HFFc6 (cell line): ENCODE measurements at regions not wholly inside any gene's neighbourhood (a gene's known extent, or its start where the extent isn't known, plus 50 kb on each side); places are given as distances from the start of the nearest gene placed in this dataset.
"Not testable (repeated sequence)": the region's sequence is repeated elsewhere in the genome, so short reads cannot be mapped to it uniquely, and the experiment has no call there.

ENCODE experiments used
- DNase-seq: peaks from one replicate; pipeline ENCODE4 v3.0.0-alpha.2; 2018
- H3K27ac Mint-ChIP-seq: 2 replicates; pipeline ENCODE4 v1.8.0; 2020; ENCODE audit warnings: mild to moderate bottlenecking, mixed read lengths
- H3K27me3 Mint-ChIP-seq: 2 replicates; pipeline ENCODE4 v1.8.0; 2021; ENCODE audit warnings: mild to moderate bottlenecking, moderate library complexity, mixed read lengths; ENCODE audit not compliant: insufficient read depth
- H3K36me3 Mint-ChIP-seq: 2 replicates; pipeline ENCODE4 v1.8.0; 2021; ENCODE audit warnings: low read depth, mixed read lengths
- H3K4me1 Mint-ChIP-seq: 2 replicates; pipeline ENCODE4 v1.8.0; 2020; ENCODE audit warnings: low read depth, mixed read lengths
- H3K4me3 Mint-ChIP-seq: 2 replicates; pipeline ENCODE4 v1.8.0; 2020; ENCODE audit warnings: mild to moderate bottlenecking, moderate library complexity, mixed read lengths
- H3K9me3 Mint-ChIP-seq: 2 replicates; pipeline ENCODE4 v1.8.0; 2020; ENCODE audit warnings: mild to moderate bottlenecking, mixed read lengths
- CTCF ChIP-seq: fragments of 200-600 bp; sonication (generic); IDR thresholded peaks from 2 replicates; pipeline ENCODE4 v1.5.0; 2021; ENCODE audit warnings: antibody characterized with exemption, mild to moderate bottlenecking

DNA sequence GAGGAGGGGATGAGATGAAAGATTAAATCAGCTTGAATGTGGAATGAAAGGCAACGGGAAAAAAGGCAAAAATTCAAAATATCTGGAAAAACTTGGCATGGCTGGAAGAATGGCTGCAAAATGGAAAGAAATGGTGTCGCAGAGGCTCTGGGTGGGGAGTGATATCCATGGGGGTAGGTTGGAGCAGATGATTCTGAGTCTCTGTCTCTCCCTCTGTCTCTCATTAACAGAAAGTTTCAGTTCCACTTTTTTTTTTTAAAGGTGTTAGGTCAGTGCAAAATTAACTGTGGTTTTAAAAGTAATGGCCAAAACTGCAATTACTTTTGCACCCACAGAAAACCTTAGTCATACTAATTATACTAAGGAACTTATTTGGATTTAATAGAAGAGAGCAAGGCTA, 931.1 kb upstream of the USP9Y start:
- TF ChIP-seq CTCF = no peak
- no peaks in the 10 kb centered on the region for H3K36me3 Mint-ChIP-seq
- no peaks in the 10 kb centered on the region for H3K4me1 Mint-ChIP-seq
- H3K4me3 Mint-ChIP-seq = no peak overlapping the region
- H3K27ac Mint-ChIP-seq = no peak overlapping the region
- H3K9me3 Mint-ChIP-seq = no peaks in the 10 kb centered on the region; the same call in 1 of the 2 replicates
- H3K27me3 Mint-ChIP-seq = no peaks in the 10 kb centered on the region; the same call in 1 of the 2 replicates
- DNase-seq = no peak

DNA sequence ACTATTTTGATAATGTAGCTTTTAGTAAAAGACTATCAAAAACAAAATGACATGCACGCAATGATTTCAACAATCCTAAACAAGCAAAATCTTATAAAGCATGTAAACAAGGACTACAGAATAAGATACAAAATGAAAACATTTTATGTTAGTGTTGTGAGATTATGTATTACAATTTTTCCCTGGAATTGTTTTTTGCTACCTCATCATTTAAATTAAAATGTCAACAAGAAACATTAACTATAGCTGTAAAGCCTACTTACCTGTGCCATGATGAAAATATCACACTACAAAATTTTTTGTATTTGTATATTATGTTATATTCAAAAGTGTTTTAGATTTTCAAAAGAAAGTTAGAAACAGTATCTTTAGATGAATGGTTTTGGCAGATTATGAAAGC, 921.3 kb upstream of the USP9Y start:
- not testable (repeated sequence) for H3K27me3 Mint-ChIP-seq, H3K4me3 Mint-ChIP-seq, DNase-seq, H3K9me3 Mint-ChIP-seq, H3K36me3 Mint-ChIP-seq, H3K4me1 Mint-ChIP-seq, H3K27ac Mint-ChIP-seq

DNA sequence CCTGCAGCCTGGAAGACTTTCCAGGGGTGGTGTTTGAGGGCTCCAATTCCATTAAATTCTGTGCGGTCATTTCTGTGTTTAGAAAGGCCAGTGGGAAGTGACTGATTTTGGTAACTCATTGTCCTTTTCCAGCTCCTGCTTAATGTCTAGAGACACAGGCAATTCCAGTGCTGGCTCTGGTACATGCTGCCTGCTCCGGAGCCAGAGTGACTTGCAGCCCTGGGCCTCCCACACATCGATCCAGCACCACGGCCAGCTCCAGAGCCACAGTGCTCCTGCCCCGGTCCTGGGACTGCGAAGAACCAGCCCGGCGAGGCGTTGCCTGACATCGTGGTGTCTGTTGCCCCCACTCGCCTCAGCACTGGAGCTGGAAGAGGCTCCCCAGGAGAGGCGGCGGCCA, 912.0 kb upstream of the USP9Y start:
- not testable (repeated sequence) for H3K36me3 Mint-ChIP-seq, DNase-seq, H3K27me3 Mint-ChIP-seq, H3K4me3 Mint-ChIP-seq, H3K4me1 Mint-ChIP-seq, H3K27ac Mint-ChIP-seq, H3K9me3 Mint-ChIP-seq

DNA sequence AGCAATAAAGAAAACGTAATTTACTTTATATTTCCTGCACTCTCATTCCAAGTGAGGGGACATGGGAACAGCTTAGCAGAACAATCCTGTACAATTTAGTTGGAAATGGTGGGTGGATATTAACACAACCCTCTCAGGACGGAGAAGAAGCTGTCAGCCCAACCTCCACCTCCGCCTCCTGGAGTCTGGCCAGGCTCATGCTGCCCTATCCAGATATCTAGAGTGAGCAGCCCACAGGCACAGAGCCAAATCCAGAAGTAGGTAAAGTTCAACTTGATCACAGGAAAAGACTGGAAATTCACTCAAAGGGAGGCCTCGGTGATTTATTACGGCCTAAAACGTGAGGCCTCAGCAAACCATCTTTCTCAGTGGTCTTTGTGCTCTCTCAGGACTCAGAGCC, 877.3 kb upstream of the USP9Y start:
- H3K4me1 Mint-ChIP-seq, DNase-seq, H3K27ac Mint-ChIP-seq, H3K4me3 Mint-ChIP-seq, H3K9me3 Mint-ChIP-seq, H3K27me3 Mint-ChIP-seq, H3K36me3 Mint-ChIP-seq: not testable (repeated sequence)

DNA sequence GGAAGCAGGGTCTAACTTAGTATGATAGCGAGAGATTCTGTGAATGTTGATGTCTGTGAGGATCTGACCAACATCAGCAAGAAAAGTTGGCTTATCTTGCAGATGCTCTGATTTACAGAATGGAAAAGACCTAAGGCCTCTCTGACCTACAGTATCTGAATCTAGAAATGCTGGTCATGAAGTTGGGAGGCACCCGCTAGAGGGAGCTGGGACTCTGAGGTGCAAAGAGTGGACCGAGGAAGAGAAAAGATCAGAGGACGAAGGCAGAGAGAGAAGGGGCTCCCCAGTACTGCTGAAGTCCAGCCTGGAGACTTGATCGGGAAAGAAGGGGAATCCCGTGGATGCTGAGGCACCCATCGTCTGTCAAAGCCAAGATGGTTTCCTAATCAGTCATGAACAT, 866.8 kb upstream of the USP9Y start:
- H3K4me1 Mint-ChIP-seq, H3K36me3 Mint-ChIP-seq, H3K27ac Mint-ChIP-seq, H3K4me3 Mint-ChIP-seq, H3K9me3 Mint-ChIP-seq, H3K27me3 Mint-ChIP-seq, DNase-seq: not testable (repeated sequence)
- TF ChIP-seq CTCF = peak; percentile 23; the same call in 1 of the 2 replicates
